Smooth muscle cell (in vitro differentiated cells): ENCODE measurements at regions not wholly inside any gene's neighbourhood (a gene's known extent, or its start where the extent isn't known, plus 50 kb on each side); places are given as distances from the start of the nearest gene placed in this dataset.
"Not testable (repeated sequence)": the region's sequence is repeated elsewhere in the genome, so short reads cannot be mapped to it uniquely, and the experiment has no call there.

Experiments used
- DNase-seq: peaks from one replicate; lab custom pipeline; 2025; ENCODE audit not compliant: unreplicated experiment; lab: John Stamatoyannopoulos, UW
- H2AFZ ChIP-seq: fragments of 200-600 bp; sonication (generic); 2 replicates; pipeline ENCODE4 v1.6.0; 2016; ENCODE audit warnings: antibody characterized with exemption, low read depth, mild to moderate bottlenecking
- H3F3A ChIP-seq: fragments of 200-600 bp; sonication (generic); 2 replicates; pipeline ENCODE4 v1.6.0; 2017; ENCODE audit warnings: antibody characterized with exemption, low read depth
- H3K27ac ChIP-seq: fragments of 200-600 bp; sonication (generic); 2 replicates; pipeline ENCODE4 v1.5.1; 2016; ENCODE audit warnings: low read depth, mild to moderate bottlenecking
- H3K27me3 ChIP-seq: fragments of 200-600 bp; sonication (generic); 2 replicates; pipeline ENCODE4 v1.6.1; 2016; ENCODE audit warnings: low read depth, mild to moderate bottlenecking
- H3K36me3 ChIP-seq: fragments of 200-600 bp; sonication (generic); 2 replicates; pipeline ENCODE4 v1.5.1; 2016; ENCODE audit warnings: low read depth
- H3K4me1 ChIP-seq: fragments of 200-600 bp; sonication (generic); 2 replicates; pipeline ENCODE4 v1.5.1; 2016; ENCODE audit warnings: low read depth
- H3K4me2 ChIP-seq: fragments of 200-600 bp; sonication (generic); 2 replicates; pipeline ENCODE4 v1.6.0; 2016; ENCODE audit warnings: mild to moderate bottlenecking
- H3K4me3 ChIP-seq: fragments of 200-600 bp; sonication (generic); 2 replicates; pipeline ENCODE4 v1.5.1; 2016; ENCODE audit warnings: mild to moderate bottlenecking
- H3K79me2 ChIP-seq: fragments of 200-600 bp; sonication (generic); 2 replicates; pipeline ENCODE4 v1.6.0; 2016; ENCODE audit warnings: low read depth, mild to moderate bottlenecking
- H3K9ac ChIP-seq: fragments of 200-600 bp; sonication (generic); 2 replicates; pipeline ENCODE4 v1.6.0; 2016; ENCODE audit warnings: low read depth
- H3K9me3 ChIP-seq: fragments of 200-600 bp; sonication (generic); replicated peaks from 2 replicates; pipeline ENCODE4 v1.5.1; 2016; ENCODE audit warnings: low read depth
- H4K20me1 ChIP-seq: fragments of 200-600 bp; sonication (generic); 2 replicates; pipeline ENCODE4 v1.6.0; 2016; ENCODE audit warnings: low read depth
- WGBS: methylation state at CpG from one replicate; pipeline ENCODE4 v1.1.7; 2016; ENCODE audit warnings: low lambda C conversion rate; 5-methylcytosine and 5-hydroxymethylcytosine counted together
- TF ChIP-seq, protein P1 (sequence below): fragments of 200-600 bp; sonication (generic); IDR thresholded peaks from 2 replicates; pipeline ENCODE4 v1.5.1; 2017; ENCODE audit warnings: borderline replicate concordance, mild to moderate bottlenecking, antibody characterized with exemption; ENCODE audit not compliant: insufficient read depth, poor library complexity, severe bottlenecking

DNA sequence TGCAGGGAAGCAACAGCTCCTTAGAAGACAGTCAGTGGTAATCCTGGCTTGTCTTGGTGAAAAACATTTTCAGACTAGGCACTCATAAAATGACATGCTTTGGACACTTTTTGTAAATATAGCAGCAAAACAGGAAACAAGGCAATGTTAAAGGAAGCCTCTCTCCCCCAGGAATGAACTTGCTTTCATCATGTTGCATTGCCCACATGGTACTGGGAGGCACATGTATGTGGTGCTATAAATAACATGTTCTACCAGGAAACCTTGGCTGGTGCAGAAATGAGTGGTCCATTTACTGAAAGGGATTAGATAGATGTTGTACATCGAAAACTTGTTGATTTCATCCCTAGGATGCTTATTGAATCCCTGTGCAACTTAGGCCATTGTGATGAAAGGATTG lies 121.4 kb upstream of the RREB1 start:
- H3K79me2 ChIP-seq: no peaks in the 10 kb centered on the region
- no peaks in the 10 kb centered on the region for H3K36me3 ChIP-seq
- H3K4me3 ChIP-seq: no peak overlapping the region
- peak overlapping the region; percentile 3 for H3K4me2 ChIP-seq
- H3F3A ChIP-seq: no peaks in the 10 kb centered on the region
- no peak for DNase-seq
- TF ChIP-seq, protein P1, sequence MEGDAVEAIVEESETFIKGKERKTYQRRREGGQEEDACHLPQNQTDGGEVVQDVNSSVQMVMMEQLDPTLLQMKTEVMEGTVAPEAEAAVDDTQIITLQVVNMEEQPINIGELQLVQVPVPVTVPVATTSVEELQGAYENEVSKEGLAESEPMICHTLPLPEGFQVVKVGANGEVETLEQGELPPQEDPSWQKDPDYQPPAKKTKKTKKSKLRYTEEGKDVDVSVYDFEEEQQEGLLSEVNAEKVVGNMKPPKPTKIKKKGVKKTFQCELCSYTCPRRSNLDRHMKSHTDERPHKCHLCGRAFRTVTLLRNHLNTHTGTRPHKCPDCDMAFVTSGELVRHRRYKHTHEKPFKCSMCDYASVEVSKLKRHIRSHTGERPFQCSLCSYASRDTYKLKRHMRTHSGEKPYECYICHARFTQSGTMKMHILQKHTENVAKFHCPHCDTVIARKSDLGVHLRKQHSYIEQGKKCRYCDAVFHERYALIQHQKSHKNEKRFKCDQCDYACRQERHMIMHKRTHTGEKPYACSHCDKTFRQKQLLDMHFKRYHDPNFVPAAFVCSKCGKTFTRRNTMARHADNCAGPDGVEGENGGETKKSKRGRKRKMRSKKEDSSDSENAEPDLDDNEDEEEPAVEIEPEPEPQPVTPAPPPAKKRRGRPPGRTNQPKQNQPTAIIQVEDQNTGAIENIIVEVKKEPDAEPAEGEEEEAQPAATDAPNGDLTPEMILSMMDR: no peak
- no peak overlapping the region for H3K9ac ChIP-seq
- no peaks in the 10 kb centered on the region for H4K20me1 ChIP-seq
- 87% methylated on average over 1 of the region's 1 CpG for WGBS
- no peak overlapping the region for H3K27ac ChIP-seq
- H3K4me1 ChIP-seq: no peaks in the 10 kb centered on the region
- H3K27me3 ChIP-seq: no peaks in the 10 kb centered on the region
- no peaks in the 10 kb centered on the region for H3K9me3 ChIP-seq
- no peak overlapping the region for H2AFZ ChIP-seq

DNA sequence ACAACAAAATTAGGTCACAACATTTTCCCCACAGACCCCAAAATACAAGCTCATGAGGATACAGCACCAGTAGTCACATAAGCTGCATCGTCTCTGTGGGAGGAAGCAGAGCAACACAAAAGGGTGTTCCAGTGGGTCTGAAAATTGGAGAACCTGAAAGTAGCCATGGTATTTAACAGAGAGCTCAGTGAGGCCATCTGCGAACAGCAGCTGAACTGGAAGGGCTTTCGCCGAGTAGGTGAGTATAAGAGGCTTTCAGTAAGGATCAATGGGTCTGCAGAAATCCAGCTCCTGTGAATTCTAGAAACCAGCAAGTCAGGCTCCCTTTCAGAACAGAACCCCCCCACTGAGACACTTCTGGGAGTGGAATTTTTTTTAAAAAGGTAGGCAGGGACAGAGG lies 120.0 kb upstream of the RREB1 start:
- Histone ChIP-seq H4K20me1 (no peaks in the 10 kb centered on the region), H3K4me2 (no peak overlapping the region), H3K9ac (no peak overlapping the region), H3K9me3 (no peaks in the 10 kb centered on the region), H3K4me1 (no peaks in the 10 kb centered on the region), H2AFZ (no peak overlapping the region), H3K4me3 (no peak overlapping the region), H3K79me2 (no peaks in the 10 kb centered on the region), H3K27ac (no peak overlapping the region), H3K27me3 (no peaks in the 10 kb centered on the region), H3F3A (no peaks in the 10 kb centered on the region), H3K36me3 (no peaks in the 10 kb centered on the region)
- TF ChIP-seq, protein P1: no peak
- WGBS: 84% methylated on average over 4 of the region's 4 CpGs
- no peak for DNase-seq

DNA sequence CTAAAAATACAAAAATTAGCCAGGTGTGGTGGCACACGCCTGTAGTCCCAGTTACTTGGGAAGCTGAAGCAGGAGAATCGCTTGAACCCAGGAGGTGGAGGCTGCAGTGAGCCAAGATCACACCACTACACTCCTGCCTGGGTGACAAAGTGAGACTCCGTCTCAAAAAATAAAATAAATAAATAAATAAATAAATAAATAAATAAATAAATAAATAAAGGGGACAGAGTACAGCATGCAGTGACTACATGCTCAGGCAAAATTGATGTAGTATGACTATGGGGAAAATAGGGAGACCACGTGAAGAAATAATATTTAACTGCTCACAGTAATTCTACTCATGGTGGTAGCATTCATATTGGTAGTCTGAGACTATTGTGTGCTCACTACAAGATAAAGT lies 117.7 kb upstream of the RREB1 start:
- not testable (repeated sequence) for H3K4me1 ChIP-seq, H3F3A ChIP-seq, H3K79me2 ChIP-seq, H3K27me3 ChIP-seq, H3K9me3 ChIP-seq, H2AFZ ChIP-seq, H3K27ac ChIP-seq, H3K4me2 ChIP-seq, DNase-seq, H3K9ac ChIP-seq, H3K36me3 ChIP-seq, H4K20me1 ChIP-seq, H3K4me3 ChIP-seq
- WGBS: 93% methylated on average over 4 of the region's 4 CpGs

DNA sequence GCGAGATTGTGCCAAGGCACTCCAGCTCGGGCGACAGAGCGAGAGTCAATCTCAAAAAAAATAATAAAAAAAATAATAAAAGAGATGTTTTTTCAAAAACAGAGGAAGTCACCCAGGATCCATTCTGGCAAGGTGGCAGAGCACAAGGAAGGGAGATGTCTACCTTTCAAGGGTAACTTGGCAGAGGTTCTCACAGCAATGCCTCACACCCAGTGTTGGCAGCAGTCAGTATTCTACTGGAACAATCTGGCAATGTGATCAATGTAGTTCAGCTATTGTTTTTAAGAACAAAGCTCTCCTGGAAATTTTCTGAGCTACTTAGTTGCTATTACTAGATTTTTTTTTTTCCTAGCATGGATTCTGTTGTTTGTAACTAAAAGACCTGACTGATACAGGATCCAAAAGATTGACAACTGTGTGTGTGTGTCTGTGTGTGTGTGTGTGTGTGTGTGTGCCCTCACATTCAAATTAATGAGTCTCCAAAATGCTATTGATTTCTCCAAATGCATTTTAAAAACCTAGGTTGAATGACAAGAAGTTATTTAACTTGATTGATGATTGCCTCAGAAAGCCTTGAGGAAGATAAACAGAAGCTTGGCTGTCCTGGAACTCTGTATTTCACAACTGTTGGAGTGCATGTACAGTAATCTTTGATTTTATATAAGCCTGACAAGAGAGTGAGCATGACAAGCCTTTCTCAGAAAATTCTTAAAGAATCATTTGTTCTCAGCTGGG lies 114.1 kb upstream of the RREB1 start:
- no peaks in the 10 kb centered on the region for H3F3A ChIP-seq
- no peaks in the 10 kb centered on the region for H3K36me3 ChIP-seq
- 96% methylated on average over 4 of the region's 4 CpGs for WGBS
- no peak overlapping the region for H3K9ac ChIP-seq
- no peaks in the 10 kb centered on the region for H4K20me1 ChIP-seq
- no peak overlapping the region for H3K27ac ChIP-seq
- TF ChIP-seq, protein P1: no peak
- DNase-seq: no peak
- no peak overlapping the region for H2AFZ ChIP-seq
- H3K27me3 ChIP-seq: no peaks in the 10 kb centered on the region
- H3K4me3 ChIP-seq: no peak overlapping the region
- H3K79me2 ChIP-seq: no peaks in the 10 kb centered on the region
- H3K4me1 ChIP-seq: peaks cover 4% of the 10 kb centered on the region
- H3K9me3 ChIP-seq: no peaks in the 10 kb centered on the region
- H3K4me2 ChIP-seq: no peak overlapping the region
